Uterus (tissue), 2 donors: ENCODE measurements at regions not wholly inside any gene's neighbourhood (a gene's known extent, or its start where the extent isn't known, plus 50 kb on each side); places are given as distances from the start of the nearest gene placed in this dataset.

ENCODE experiments used
- CTCF ChIP-seq, 4 experiments: fragments of 200-600 bp in 2 of 4; fragments of 450-650 bp in 2 of 4; sonication (generic) in 2 of 4; IDR thresholded peaks; one replicate each; pipeline ENCODE4 v1.5.1; 2016 to 2019; ENCODE audit warnings: antibody characterized with exemption in 4 of 4, mild to moderate bottlenecking in 2 of 4, moderate library complexity in 1 of 4
- POLR2A ChIP-seq, 2 donors: fragments of 450-650 bp; IDR thresholded peaks; one replicate each; pipeline ENCODE4 v1.6.1; 2016; ENCODE audit warnings: antibody characterized with exemption in 2 of 2, mild to moderate bottlenecking in 1 of 2, moderate library complexity in 1 of 2

DNA sequence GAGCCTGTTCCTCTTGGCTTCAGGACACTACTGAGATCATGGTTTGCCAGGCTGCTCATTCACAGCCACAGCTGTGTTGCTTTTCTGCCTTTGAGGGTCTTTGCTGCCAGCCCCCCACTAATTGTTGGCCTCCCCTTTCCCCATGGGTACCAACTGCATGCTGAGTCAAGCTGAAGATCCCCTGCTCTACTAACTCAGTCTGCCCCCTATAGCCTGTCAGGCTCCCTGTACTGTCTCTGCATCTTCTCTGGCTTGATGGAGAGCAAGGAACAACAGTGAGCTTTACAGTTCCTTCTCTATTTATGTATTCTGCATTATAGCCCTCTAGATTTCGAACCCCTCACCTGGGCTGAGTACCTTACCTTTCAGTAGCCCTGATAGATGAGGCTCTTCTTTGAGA lies 257.6 kb upstream of the CADM1 start:
- TF ChIP-seq CTCF (IDR thresholded peaks at IDR 0.05) (no peak), POLR2A (IDR thresholded peaks at IDR 0.05) (no peak)
